ENCODE measurements at regions not wholly inside any gene's neighbourhood (a gene's known extent, or its start where the extent isn't known, plus 50 kb on each side); places are given as distances from the start of the nearest gene placed in this dataset.

DNA sequence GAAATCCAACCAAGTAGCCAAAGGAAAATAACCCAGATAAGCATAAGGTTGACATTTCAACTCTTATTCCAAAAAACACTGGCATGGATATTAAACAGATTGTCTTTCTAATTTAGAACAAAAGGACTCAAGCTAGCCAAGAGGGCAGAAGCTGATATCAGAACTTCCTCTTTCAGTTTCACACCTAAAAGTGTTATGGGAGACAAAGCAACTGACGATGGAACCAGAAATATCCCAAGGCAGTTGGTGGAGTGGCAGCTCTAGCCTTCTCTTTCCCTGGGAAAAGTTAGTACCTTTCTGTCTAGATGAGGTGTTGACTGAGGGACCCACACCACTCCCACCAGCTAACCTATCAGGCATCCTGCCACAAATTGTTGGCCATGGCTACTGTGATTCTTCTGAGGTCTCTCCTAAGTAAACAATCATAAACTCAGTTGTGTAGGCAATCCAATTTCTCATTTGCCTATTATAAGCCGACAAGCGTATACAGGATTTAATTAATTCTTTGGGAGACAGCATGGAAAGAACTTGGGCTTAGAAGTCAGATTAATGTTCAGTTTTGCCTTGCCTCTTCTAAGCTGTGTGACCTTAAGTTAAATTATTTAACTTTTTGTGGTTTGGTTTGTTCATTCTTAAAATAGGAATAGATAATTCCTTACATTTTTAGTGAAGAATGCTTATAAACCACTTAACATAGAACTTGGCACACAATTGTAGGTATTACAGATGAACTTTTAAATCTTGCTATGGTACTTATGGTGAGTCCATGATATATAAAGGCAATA, 110.9 kb upstream of the ADAMTSL1 start:
- H3K4me1 ChIP-seq, result no peaks in the 10 kb centered on the region
- no peak for DNase-seq (ENCODE audit: low spot score in 2 of 2)

DNA sequence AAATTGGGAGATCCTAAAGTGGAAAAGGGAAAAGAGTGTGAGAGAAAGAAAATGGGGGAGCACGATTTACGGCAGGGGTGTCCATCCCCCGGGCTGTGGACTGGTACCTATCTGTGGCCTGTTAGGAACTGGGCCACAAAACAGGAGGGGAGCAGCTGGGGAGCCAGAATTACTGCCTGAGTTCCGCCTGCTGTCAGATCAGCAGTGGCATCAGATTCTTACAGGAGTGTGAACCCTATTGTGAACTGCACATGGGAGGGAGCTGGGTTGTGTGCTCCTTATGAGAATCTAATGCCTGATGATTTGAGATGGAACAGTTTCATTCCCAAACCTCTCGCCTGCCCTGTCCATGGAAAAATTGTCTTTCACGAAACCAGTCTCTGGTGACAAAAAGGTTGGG, 108.3 kb upstream of the ADAMTSL1 start:
- H3K27ac ChIP-seq, result no peak overlapping the region
- intact Hi-C loops (cut with DNase I; ENCODE audit: low total_unique reads), result no loop called here
- TF ChIP-seq POLR2AphosphoS5 (IDR thresholded peaks at IDR 0.05) (no peak), POLR2A (IDR thresholded peaks at IDR 0.05) (no peak)
- TF ChIP-seq, protein P1, sequence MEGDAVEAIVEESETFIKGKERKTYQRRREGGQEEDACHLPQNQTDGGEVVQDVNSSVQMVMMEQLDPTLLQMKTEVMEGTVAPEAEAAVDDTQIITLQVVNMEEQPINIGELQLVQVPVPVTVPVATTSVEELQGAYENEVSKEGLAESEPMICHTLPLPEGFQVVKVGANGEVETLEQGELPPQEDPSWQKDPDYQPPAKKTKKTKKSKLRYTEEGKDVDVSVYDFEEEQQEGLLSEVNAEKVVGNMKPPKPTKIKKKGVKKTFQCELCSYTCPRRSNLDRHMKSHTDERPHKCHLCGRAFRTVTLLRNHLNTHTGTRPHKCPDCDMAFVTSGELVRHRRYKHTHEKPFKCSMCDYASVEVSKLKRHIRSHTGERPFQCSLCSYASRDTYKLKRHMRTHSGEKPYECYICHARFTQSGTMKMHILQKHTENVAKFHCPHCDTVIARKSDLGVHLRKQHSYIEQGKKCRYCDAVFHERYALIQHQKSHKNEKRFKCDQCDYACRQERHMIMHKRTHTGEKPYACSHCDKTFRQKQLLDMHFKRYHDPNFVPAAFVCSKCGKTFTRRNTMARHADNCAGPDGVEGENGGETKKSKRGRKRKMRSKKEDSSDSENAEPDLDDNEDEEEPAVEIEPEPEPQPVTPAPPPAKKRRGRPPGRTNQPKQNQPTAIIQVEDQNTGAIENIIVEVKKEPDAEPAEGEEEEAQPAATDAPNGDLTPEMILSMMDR (IDR thresholded peaks at IDR 0.05), result no peak

More for the DNA sequence above, 110.9 kb upstream of the ADAMTSL1 start:
- H3K36me3 ChIP-seq, result no peaks in the 10 kb centered on the region
- H3K9me3 ChIP-seq, result no peaks in the 10 kb centered on the region
- peak overlapping the region in 1 of 3 donors; percentile 15 for H3K4me3 ChIP-seq
- TF ChIP-seq POLR2A (IDR thresholded peaks at IDR 0.05) (no peak), POLR2AphosphoS5 (IDR thresholded peaks at IDR 0.05) (no peak)
- TF ChIP-seq, protein P1 (IDR thresholded peaks at IDR 0.05), result no peak
- H3K27ac ChIP-seq, result peak overlapping the region; percentile 52 to 62
- intact Hi-C loops (cut with DNase I; ENCODE audit: low total_unique reads), result no loop called here
- no peaks in the 10 kb centered on the region for H3K27me3 ChIP-seq

DNA sequence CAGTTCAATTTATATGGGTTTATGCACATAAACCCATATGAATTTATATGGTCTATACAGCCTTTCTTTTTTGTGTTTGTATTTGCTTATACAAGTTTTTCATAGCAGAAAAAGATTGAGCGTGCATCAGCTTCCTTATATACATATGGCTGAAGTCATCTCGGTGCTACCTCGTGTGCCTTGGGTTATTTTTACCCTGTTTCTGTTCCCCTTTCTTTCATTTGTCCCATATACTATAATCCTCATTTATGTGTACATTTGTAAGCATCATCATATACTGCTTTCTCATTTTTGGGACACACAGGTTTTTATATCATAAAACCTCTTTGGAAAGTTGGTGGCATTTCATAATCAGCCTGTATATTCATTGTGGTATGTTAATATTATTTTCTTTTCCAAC, 107.8 kb upstream of the ADAMTSL1 start:
- Histone ChIP-seq H3K27me3 (no peaks in the 10 kb centered on the region), H3K4me1 (no peaks in the 10 kb centered on the region), H3K4me3 (no peak overlapping the region), H3K36me3 (no peaks in the 10 kb centered on the region), H3K27ac (no peak overlapping the region), H3K9me3 (no peaks in the 10 kb centered on the region)
- no peak for DNase-seq (ENCODE audit: low spot score in 2 of 2)
- TF ChIP-seq POLR2A (IDR thresholded peaks at IDR 0.05), result no peak
- TF ChIP-seq, protein P1 (IDR thresholded peaks at IDR 0.05), result no peak
- no peak for TF ChIP-seq POLR2AphosphoS5 (IDR thresholded peaks at IDR 0.05)
- intact Hi-C loops (cut with DNase I; ENCODE audit: low total_unique reads), result no loop called here

More for the DNA sequence above, 108.3 kb upstream of the ADAMTSL1 start:
- H3K27me3 ChIP-seq, result no peaks in the 10 kb centered on the region
- no peaks in the 10 kb centered on the region for H3K36me3 ChIP-seq
- H3K4me1 ChIP-seq, result no peaks in the 10 kb centered on the region
- H3K9me3 ChIP-seq, result no peaks in the 10 kb centered on the region
- no peak overlapping the region for H3K4me3 ChIP-seq
- DNase-seq (ENCODE audit: low spot score in 2 of 2), result no peak

DNA sequence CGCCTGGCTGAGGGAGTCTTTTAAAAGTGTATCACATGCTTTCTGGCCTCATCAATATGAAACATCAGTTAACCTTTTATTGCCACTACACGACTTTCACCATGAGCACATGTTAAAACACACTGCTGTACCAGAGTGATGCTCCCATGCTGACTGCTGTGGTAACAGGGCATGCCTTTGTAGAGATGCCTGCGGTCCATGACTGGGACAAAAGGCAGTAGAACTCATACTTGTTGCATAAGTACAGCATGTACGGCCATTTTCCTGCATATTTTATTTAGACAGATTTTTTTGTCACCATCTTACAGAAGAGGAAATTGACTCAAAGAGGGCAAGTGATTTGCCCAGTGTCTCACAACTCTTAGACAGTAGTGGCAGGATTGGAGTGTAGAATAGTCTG, 105.7 kb upstream of the ADAMTSL1 start:
- intact Hi-C loops (cut with DNase I; ENCODE audit: low total_unique reads), result no loop called here
- Histone ChIP-seq H3K4me1 (no peaks in the 10 kb centered on the region), H3K9me3 (no peaks in the 10 kb centered on the region), H3K36me3 (no peaks in the 10 kb centered on the region), H3K27ac (no peak overlapping the region), H3K4me3 (no peak overlapping the region), H3K27me3 (no peaks in the 10 kb centered on the region)
- TF ChIP-seq, protein P1 (IDR thresholded peaks at IDR 0.05), result no peak
- TF ChIP-seq POLR2AphosphoS5 (IDR thresholded peaks at IDR 0.05) (no peak), POLR2A (IDR thresholded peaks at IDR 0.05) (no peak)
- no peak for DNase-seq (ENCODE audit: low spot score in 2 of 2)

DNA sequence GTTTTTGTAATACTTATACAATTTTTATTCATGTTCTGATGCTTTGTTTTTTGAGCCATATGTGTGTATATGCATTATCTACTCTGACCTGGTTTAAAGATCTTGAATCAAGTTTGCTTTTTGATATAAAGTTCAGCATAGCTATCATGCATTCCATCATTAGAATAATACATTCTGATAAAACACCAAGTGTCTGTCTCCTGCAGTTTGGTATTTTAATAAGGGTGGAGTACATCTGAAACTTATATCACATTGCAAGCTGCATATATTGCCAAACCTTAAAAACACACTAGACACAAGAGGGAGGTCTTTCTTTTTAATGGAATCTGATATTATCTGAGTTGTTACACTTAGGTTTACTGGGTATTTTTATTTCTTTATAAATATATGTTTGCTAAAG, 102.8 kb upstream of the ADAMTSL1 start:
- H3K36me3 ChIP-seq, result no peaks in the 10 kb centered on the region
- no peaks in the 10 kb centered on the region for H3K4me1 ChIP-seq
- no peak overlapping the region for H3K27ac ChIP-seq
- no peaks in the 10 kb centered on the region for H3K27me3 ChIP-seq
- intact Hi-C loops (cut with DNase I; ENCODE audit: low total_unique reads), result no loop called here
- no peak overlapping the region for H3K4me3 ChIP-seq
- no peak for DNase-seq (ENCODE audit: low spot score in 2 of 2)
- TF ChIP-seq POLR2A (IDR thresholded peaks at IDR 0.05), result no peak
- no peak for TF ChIP-seq POLR2AphosphoS5 (IDR thresholded peaks at IDR 0.05)
- TF ChIP-seq, protein P1 (IDR thresholded peaks at IDR 0.05), result no peak
- H3K9me3 ChIP-seq, result no peaks in the 10 kb centered on the region
